ENCODE measurements at regions not wholly inside any gene's neighbourhood (a gene's known extent, or its start where the extent isn't known, plus 50 kb on each side); places are given as distances from the start of the nearest gene placed in this dataset.

DNA sequence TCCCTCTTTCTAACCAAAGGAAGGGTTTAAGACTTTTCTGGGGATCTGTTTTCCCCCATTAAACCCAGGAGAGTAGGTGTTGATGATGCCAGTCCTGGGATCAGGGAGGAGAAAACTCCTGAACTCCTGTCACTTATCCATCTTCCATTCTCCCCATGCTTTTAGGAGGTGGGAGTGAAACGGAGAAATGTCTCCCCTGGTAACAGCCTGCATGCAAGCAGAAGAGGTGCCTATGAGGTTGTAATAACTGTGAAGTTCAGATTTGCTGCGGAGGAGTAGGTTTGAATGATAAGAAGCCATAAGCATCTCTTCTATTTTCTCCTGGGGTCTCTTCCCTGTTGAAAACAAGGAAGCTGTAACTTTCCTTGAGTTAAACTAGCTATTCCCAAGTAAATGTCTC lies 150.8 kb downstream of the SLC4A3 start:
- peaks cover 20% of the 10 kb centered on the region; the same call in 1 of the 2 replicates for H3K27me3 ChIP-seq (ENCODE audit: low read length)
- no peak overlapping the region for H3K9ac ChIP-seq (ENCODE audit: low read length)
- DNase-seq (no peak), ATAC-seq (no peak)
- H3K27ac ChIP-seq (ENCODE audit: low read length), result no peak overlapping the region
- H4K20me1 ChIP-seq (ENCODE audit: low read length), result no peaks in the 10 kb centered on the region
- ChIA-PET POLR2A (ENCODE audit: unreplicated experiment) (no interaction called here), CTCF (no interaction called here)
- no peaks in the 10 kb centered on the region for H3F3A ChIP-seq (ENCODE audit: low read length, unreplicated experiment)
- H3K79me2 ChIP-seq (ENCODE audit: low read length), result no peaks in the 10 kb centered on the region
- no peak overlapping the region for H2AFZ ChIP-seq (ENCODE audit: low read length)
- H3K4me2 ChIP-seq (ENCODE audit: low read length), result no peak overlapping the region
- BruUV-seq (replicated peaks), result no TSS peak
- no peaks in the 10 kb centered on the region for H3K9me3 ChIP-seq (ENCODE audit: low read length)
- intact Hi-C loops (cut with micrococcal nuclease), result no loop called here
- H3K4me1 ChIP-seq (ENCODE audit: insufficient read depth, low read length), result no peaks in the 10 kb centered on the region
- TF ChIP-seq EZH2 (IDR thresholded peaks at IDR 0.05; ENCODE audit: low read length, unreplicated experiment), result no peak
- TF ChIP-seq, protein P1, sequence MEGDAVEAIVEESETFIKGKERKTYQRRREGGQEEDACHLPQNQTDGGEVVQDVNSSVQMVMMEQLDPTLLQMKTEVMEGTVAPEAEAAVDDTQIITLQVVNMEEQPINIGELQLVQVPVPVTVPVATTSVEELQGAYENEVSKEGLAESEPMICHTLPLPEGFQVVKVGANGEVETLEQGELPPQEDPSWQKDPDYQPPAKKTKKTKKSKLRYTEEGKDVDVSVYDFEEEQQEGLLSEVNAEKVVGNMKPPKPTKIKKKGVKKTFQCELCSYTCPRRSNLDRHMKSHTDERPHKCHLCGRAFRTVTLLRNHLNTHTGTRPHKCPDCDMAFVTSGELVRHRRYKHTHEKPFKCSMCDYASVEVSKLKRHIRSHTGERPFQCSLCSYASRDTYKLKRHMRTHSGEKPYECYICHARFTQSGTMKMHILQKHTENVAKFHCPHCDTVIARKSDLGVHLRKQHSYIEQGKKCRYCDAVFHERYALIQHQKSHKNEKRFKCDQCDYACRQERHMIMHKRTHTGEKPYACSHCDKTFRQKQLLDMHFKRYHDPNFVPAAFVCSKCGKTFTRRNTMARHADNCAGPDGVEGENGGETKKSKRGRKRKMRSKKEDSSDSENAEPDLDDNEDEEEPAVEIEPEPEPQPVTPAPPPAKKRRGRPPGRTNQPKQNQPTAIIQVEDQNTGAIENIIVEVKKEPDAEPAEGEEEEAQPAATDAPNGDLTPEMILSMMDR (conservative IDR thresholded peaks at IDR 0.05; ENCODE audit: low read depth, low read length), result no peak
- TF ChIP-seq EZH2phosphoT487 (IDR thresholded peaks at IDR 0.05; ENCODE audit: borderline replicate concordance, low read length), result no peak
- H3K9me2 ChIP-seq (replicated peaks; ENCODE audit: low read length), result no peaks in the 10 kb centered on the region
- H3K4me3 ChIP-seq (ENCODE audit: low read length), result no peak overlapping the region
- no peaks in the 10 kb centered on the region for H3K36me3 ChIP-seq (ENCODE audit: low read depth, low read length)

DNA sequence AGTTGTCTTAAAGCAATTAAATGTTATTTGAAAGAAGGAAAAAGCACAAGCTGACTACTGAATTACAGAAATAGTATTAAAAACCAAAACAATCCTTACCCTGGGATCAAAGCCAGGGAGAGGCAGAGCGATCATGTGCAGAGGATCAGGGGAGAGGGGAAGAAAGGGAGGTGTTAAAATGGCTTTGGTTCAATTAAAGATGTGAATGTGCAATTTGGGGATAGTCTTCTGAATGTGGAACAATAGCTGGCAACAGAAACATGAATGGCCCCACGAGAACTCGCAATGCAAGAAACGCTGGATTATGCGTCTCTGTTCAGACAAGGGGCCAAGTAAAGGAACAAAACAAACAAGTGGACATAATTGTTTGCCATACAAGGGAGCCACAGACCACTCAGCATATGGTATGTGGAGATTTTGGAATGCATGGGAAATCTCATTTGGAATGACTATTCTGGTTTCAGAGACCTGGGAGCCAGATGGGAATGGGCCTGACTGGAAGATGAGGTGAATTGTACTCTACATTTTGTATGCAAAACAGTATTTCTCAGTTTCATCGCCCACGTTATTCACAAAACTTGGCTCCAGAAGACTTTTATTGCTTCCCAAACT lies 155.4 kb downstream of the SLC4A3 start:
- Histone ChIP-seq H3K79me2 (ENCODE audit: low read length) (no peaks in the 10 kb centered on the region), H3K4me2 (ENCODE audit: low read length) (no peak overlapping the region), H3F3A (ENCODE audit: low read length, unreplicated experiment) (no peaks in the 10 kb centered on the region), H3K27me3 (ENCODE audit: low read length) (peaks cover 16% of the 10 kb centered on the region; the same call in 1 of the 2 replicates), H2AFZ (ENCODE audit: low read length) (no peak overlapping the region), H3K36me3 (ENCODE audit: low read depth, low read length) (no peaks in the 10 kb centered on the region), H3K9me3 (ENCODE audit: low read length) (no peaks in the 10 kb centered on the region), H3K9ac (ENCODE audit: low read length) (no peak overlapping the region), H3K27ac (ENCODE audit: low read length) (no peak overlapping the region), H3K4me3 (ENCODE audit: low read length) (no peak overlapping the region), H4K20me1 (ENCODE audit: low read length) (no peaks in the 10 kb centered on the region), H3K9me2 (replicated peaks; ENCODE audit: low read length) (no peaks in the 10 kb centered on the region), H3K4me1 (ENCODE audit: insufficient read depth, low read length) (no peaks in the 10 kb centered on the region)
- no peak for ATAC-seq
- no TSS peak for BruUV-seq (replicated peaks)
- no peak for DNase-seq
- no peak for TF ChIP-seq EZH2 (IDR thresholded peaks at IDR 0.05; ENCODE audit: low read length, unreplicated experiment)
- no peak for TF ChIP-seq EZH2phosphoT487 (IDR thresholded peaks at IDR 0.05; ENCODE audit: borderline replicate concordance, low read length)
- TF ChIP-seq, protein P1 (conservative IDR thresholded peaks at IDR 0.05; ENCODE audit: low read depth, low read length), result no peak
- ChIA-PET POLR2A (ENCODE audit: unreplicated experiment) (no interaction called here), CTCF (no interaction called here)
- intact Hi-C loops (cut with micrococcal nuclease), result no loop called here

DNA sequence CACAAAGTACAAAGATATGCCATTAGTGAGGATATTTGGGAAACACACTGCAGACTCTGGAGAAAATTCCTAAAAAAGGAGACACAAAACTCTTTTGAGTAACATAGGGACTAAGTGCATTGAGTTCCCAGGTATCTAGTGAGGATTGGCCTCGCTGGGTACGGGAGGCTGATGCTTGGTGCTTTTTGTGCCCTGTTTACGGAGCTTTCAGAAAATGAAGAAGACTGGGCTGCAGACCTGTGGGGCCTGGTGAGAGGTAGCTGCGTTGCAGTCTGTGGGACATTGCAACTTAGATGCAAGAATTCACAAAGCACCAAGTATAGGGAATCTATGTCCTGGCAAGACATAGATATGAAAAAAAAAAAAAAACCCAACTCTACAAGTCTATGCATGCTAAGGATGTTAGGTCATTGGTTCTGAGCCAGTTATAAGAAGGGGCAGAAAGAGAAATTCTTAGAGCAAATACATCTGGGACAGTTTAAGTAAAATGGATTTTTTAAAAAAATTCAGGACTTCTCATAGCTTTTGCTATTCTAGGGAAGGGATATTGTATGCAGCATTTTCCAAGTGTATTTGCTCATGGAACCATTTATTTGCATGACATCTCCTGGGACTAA lies 156.0 kb downstream of the SLC4A3 start:
- intact Hi-C loops (cut with micrococcal nuclease), result no loop called here
- Histone ChIP-seq H3K9me2 (replicated peaks; ENCODE audit: low read length) (no peaks in the 10 kb centered on the region), H3K79me2 (ENCODE audit: low read length) (no peaks in the 10 kb centered on the region), H3K4me2 (ENCODE audit: low read length) (no peak overlapping the region), H3K4me3 (ENCODE audit: low read length) (no peak overlapping the region), H3K9me3 (ENCODE audit: low read length) (no peaks in the 10 kb centered on the region), H3K36me3 (ENCODE audit: low read depth, low read length) (no peaks in the 10 kb centered on the region), H2AFZ (ENCODE audit: low read length) (no peak overlapping the region), H3K4me1 (ENCODE audit: insufficient read depth, low read length) (no peaks in the 10 kb centered on the region), H3K27me3 (ENCODE audit: low read length) (0 out of 2 replicates have a peak, but pooled peaks cover 14% of the 10 kb centered on the region), H3K27ac (ENCODE audit: low read length) (no peak overlapping the region), H4K20me1 (ENCODE audit: low read length) (no peaks in the 10 kb centered on the region), H3F3A (ENCODE audit: low read length, unreplicated experiment) (no peaks in the 10 kb centered on the region), H3K9ac (ENCODE audit: low read length) (no peak overlapping the region)
- ChIA-PET CTCF (no interaction called here), POLR2A (ENCODE audit: unreplicated experiment) (no interaction called here)
- ATAC-seq, result no peak
- BruUV-seq (replicated peaks), result no TSS peak
- TF ChIP-seq EZH2phosphoT487 (IDR thresholded peaks at IDR 0.05; ENCODE audit: borderline replicate concordance, low read length) (no peak), EZH2 (IDR thresholded peaks at IDR 0.05; ENCODE audit: low read length, unreplicated experiment) (no peak)
- TF ChIP-seq, protein P1 (conservative IDR thresholded peaks at IDR 0.05; ENCODE audit: low read depth, low read length), result no peak
- DNase-seq, result no peak
